Coronary artery (tissue), 2 donors: ENCODE measurements at regions not wholly inside any gene's neighbourhood (a gene's known extent, or its start where the extent isn't known, plus 50 kb on each side); places are given as distances from the start of the nearest gene placed in this dataset.

Source experiments
- DNase-seq: peaks from one replicate; pipeline ENCODE4 v3.0.0-alpha.2; 2017; ENCODE audit warnings: low spot score
- H3K27ac ChIP-seq, 2 donors: fragments of 200-600 bp; sonication (generic); one replicate each; pipeline ENCODE4 v1.5.1; 2016 to 2019
- H3K4me3 ChIP-seq: fragments of 200-600 bp; sonication (generic); 2 replicates; pipeline ENCODE4 v1.5.1; 2016; ENCODE audit warnings: mild to moderate bottlenecking, moderate library complexity
- CTCF ChIP-seq: fragments of 200-600 bp; sonication (generic); IDR thresholded peaks from one replicate; pipeline ENCODE4 v1.5.1; 2019; ENCODE audit warnings: antibody characterized with exemption

GRCh38 chr2:146203064-146203624 is 1641.7 kb upstream of the ACVR2A start:
- H3K27ac ChIP-seq = no peak overlapping the region
- no peak for TF ChIP-seq CTCF
- no peak overlapping the region for H3K4me3 ChIP-seq
- no peak for DNase-seq

GRCh38 chr2:146193619-146194018 is 1651.2 kb upstream of the ACVR2A start:
- Histone ChIP-seq H3K4me3 (no peak overlapping the region), H3K27ac (no peak overlapping the region)
- DNase-seq = no peak
- TF ChIP-seq CTCF = no peak

GRCh38 chr2:146189541-146189940 is 1655.3 kb upstream of the ACVR2A start:
- H3K27ac ChIP-seq = no peak overlapping the region
- TF ChIP-seq CTCF = no peak
- no peak for DNase-seq
- no peak overlapping the region for H3K4me3 ChIP-seq

GRCh38 chr2:146173934-146174333 is 1654.0 kb upstream of the ZEB2 start:
- DNase-seq = no peak
- no peak for TF ChIP-seq CTCF
- Histone ChIP-seq H3K27ac (no peak overlapping the region), H3K4me3 (no peak overlapping the region)

- H3K4me3 ChIP-seq = no peak overlapping the region
- no peak for TF ChIP-seq CTCF
- DNase-seq = no peak
- no peak overlapping the region for H3K27ac ChIP-seq
Measured at GRCh38 chr2:146161256-146161882, 1641.5 kb upstream of the ZEB2 start.

- TF ChIP-seq CTCF = no peak
- DNase-seq = no peak
Measured at GRCh38 chr2:146158072-146158674, 1638.3 kb upstream of the ZEB2 start.

GRCh38 chr2:146147448-146148012 is 1627.6 kb upstream of the ZEB2 start:
- no peak for TF ChIP-seq CTCF
- DNase-seq = no peak
- Histone ChIP-seq H3K4me3 (no peak overlapping the region), H3K27ac (no peak overlapping the region)

More at GRCh38 chr2:146158072-146158674, 1638.3 kb upstream of the ZEB2 start:
- H3K4me3 ChIP-seq = no peak overlapping the region
- no peak overlapping the region for H3K27ac ChIP-seq
